ENCODE measurements at regions not wholly inside any gene's neighbourhood (a gene's known extent, or its start where the extent isn't known, plus 50 kb on each side); places are given as distances from the start of the nearest gene placed in this dataset.

GRCh38 chrX:95325185-95325584 lies 1359.5 kb upstream of the DIAPH2 start:
- Histone ChIP-seq H3K36me3 (no peaks in the 10 kb centered on the region), H3K9me3 (no peaks in the 10 kb centered on the region), H3K27me3 (no peaks in the 10 kb centered on the region), H3K27ac (no peak overlapping the region), H3K4me3 (replicated peaks in 1 of 3) (no peak overlapping the region), H3K4me1 (no peaks in the 10 kb centered on the region)
- TF ChIP-seq CTCF (IDR thresholded peaks at IDR 0.05): no peak
- TF ChIP-seq POLR2A (IDR thresholded peaks at IDR 0.05): no peak
- DNase-seq: no peak
- 54 to 71% methylated on average over 2 of the region's 2 CpGs for WGBS, 2 donors
- intact Hi-C loops (cut with DNase I): no loop called here

- DNase-seq: no peak
- Histone ChIP-seq H3K4me3 (replicated peaks in 1 of 3) (no peak overlapping the region), H3K27ac (no peak overlapping the region), H3K4me1 (no peaks in the 10 kb centered on the region), H3K9me3 (no peaks in the 10 kb centered on the region), H3K27me3 (no peaks in the 10 kb centered on the region), H3K36me3 (no peaks in the 10 kb centered on the region)
- no peak for TF ChIP-seq POLR2A (IDR thresholded peaks at IDR 0.05)
- no peak for TF ChIP-seq CTCF (IDR thresholded peaks at IDR 0.05)
- intact Hi-C loops (cut with DNase I): no loop called here
- WGBS, 2 donors: 91 to 92% methylated on average over 2 of the region's 2 CpGs
These were observed 1354.3 kb upstream of the DIAPH2 start for GRCh38 chrX:95330292-95330691.

- no peak for TF ChIP-seq CTCF (IDR thresholded peaks at IDR 0.05)
- TF ChIP-seq POLR2A (IDR thresholded peaks at IDR 0.05): no peak
- Histone ChIP-seq H3K9me3 (no peaks in the 10 kb centered on the region), H3K27me3 (no peaks in the 10 kb centered on the region), H3K4me3 (replicated peaks in 1 of 3) (no peak overlapping the region), H3K27ac (no peak overlapping the region), H3K36me3 (no peaks in the 10 kb centered on the region), H3K4me1 (no peaks in the 10 kb centered on the region)
- intact Hi-C loops (cut with DNase I): no loop called here
- DNase-seq: no peak
- 21 to 25% methylated on average over 7 to 8 of the region's 8 CpGs for WGBS, 2 donors
These were observed 1352.1 kb upstream of the DIAPH2 start for GRCh38 chrX:95332530-95332929.

- 56 to 64% methylated on average over 3 of the region's 3 CpGs for WGBS, 2 donors
- no peaks in the 10 kb centered on the region for H3K27me3 ChIP-seq
- intact Hi-C loops (cut with DNase I): no loop called here
- no peaks in the 10 kb centered on the region for H3K36me3 ChIP-seq
- H3K4me3 ChIP-seq (replicated peaks in 1 of 3): no peak overlapping the region
- TF ChIP-seq POLR2A (IDR thresholded peaks at IDR 0.05): no peak
- no peak for TF ChIP-seq CTCF (IDR thresholded peaks at IDR 0.05)
- H3K4me1 ChIP-seq: no peaks in the 10 kb centered on the region
- no peak for DNase-seq
- no peaks in the 10 kb centered on the region for H3K9me3 ChIP-seq
- H3K27ac ChIP-seq: no peak overlapping the region
These were observed 1337.8 kb upstream of the DIAPH2 start for GRCh38 chrX:95346856-95347255.

GRCh38 chrX:95350774-95351488 lies 1333.7 kb upstream of the DIAPH2 start:
- intact Hi-C loops (cut with DNase I): no loop called here
- TF ChIP-seq CTCF (IDR thresholded peaks at IDR 0.05) (no peak), POLR2A (IDR thresholded peaks at IDR 0.05) (no peak)
- Histone ChIP-seq H3K27me3 (no peaks in the 10 kb centered on the region), H3K4me1 (no peaks in the 10 kb centered on the region), H3K36me3 (no peaks in the 10 kb centered on the region), H3K27ac (no peak overlapping the region), H3K4me3 (replicated peaks in 1 of 3) (no peak overlapping the region), H3K9me3 (no peaks in the 10 kb centered on the region)
- DNase-seq: no peak
- 57 to 63% methylated on average over 6 of the region's 6 CpGs for WGBS, 2 donors
